ENCODE measurements at regions not wholly inside any gene's neighbourhood (a gene's known extent, or its start where the extent isn't known, plus 50 kb on each side); places are given as distances from the start of the nearest gene placed in this dataset.

DNA sequence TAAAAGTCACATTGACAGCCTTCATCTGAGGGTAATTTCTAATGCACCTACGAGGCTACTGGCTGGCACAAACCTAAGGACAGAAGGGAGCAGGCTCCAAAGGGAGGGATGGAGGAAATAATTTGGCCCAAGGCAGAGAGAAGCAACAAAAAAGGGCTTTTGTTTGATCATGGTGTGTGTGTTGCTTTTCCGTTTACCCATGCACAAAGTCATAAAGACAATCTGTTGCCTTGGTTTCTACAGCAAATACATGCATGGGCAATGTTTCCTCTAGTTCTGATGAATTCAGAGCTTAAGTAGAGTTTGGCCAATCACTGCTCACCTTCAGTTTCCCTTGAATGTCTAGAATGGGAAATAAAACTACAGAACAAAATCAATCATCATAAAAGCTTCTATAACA is 262.5 kb upstream of the CAND1 start:
- Histone ChIP-seq H3K9me3 (no peaks in the 10 kb centered on the region), H3K36me3 (no peaks in the 10 kb centered on the region), H3K27me3 (no peaks in the 10 kb centered on the region), H3K27ac (no peak overlapping the region), H3K4me1 (peaks cover 0 to 1% (median 0%) of the 10 kb centered on the region in 4 donors), H3K4me3 (no peak overlapping the region)
- intact Hi-C loops (cut with DNase I; ENCODE audit: low total_unique reads), result no loop called here
- no peak for DNase-seq
- TF ChIP-seq POLR2AphosphoS5 (IDR thresholded peaks at IDR 0.05), result no peak
- no peak for TF ChIP-seq EP300 (IDR thresholded peaks at IDR 0.05)
- WGBS, 5 donors, result 58 to 76% (median 67%) methylated on average over 2 of the region's 2 CpGs

GRCh38 chr12:67014642-67015041 is 254.5 kb upstream of the CAND1 start:
- no peak overlapping the region for H3K27ac ChIP-seq
- peaks cover 0 to 7% (median 3%) of the 10 kb centered on the region in 4 donors for H3K4me1 ChIP-seq
- 79 to 91% (median 85%) methylated on average over 1 of the region's 1 CpG for WGBS, 5 donors
- no peaks in the 10 kb centered on the region for H3K27me3 ChIP-seq
- DNase-seq, result no peak
- no peak for TF ChIP-seq EP300 (IDR thresholded peaks at IDR 0.05)
- TF ChIP-seq, protein P1, sequence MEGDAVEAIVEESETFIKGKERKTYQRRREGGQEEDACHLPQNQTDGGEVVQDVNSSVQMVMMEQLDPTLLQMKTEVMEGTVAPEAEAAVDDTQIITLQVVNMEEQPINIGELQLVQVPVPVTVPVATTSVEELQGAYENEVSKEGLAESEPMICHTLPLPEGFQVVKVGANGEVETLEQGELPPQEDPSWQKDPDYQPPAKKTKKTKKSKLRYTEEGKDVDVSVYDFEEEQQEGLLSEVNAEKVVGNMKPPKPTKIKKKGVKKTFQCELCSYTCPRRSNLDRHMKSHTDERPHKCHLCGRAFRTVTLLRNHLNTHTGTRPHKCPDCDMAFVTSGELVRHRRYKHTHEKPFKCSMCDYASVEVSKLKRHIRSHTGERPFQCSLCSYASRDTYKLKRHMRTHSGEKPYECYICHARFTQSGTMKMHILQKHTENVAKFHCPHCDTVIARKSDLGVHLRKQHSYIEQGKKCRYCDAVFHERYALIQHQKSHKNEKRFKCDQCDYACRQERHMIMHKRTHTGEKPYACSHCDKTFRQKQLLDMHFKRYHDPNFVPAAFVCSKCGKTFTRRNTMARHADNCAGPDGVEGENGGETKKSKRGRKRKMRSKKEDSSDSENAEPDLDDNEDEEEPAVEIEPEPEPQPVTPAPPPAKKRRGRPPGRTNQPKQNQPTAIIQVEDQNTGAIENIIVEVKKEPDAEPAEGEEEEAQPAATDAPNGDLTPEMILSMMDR (IDR thresholded peaks at IDR 0.05), result no peak
- no peak for TF ChIP-seq POLR2AphosphoS5 (IDR thresholded peaks at IDR 0.05)
- no peak for TF ChIP-seq POLR2A (IDR thresholded peaks at IDR 0.05)
- no peak overlapping the region for H3K4me3 ChIP-seq
- no peaks in the 10 kb centered on the region for H3K9me3 ChIP-seq
- intact Hi-C loops (cut with DNase I; ENCODE audit: low total_unique reads), result no loop called here
- no peaks in the 10 kb centered on the region for H3K36me3 ChIP-seq

GRCh38 chr12:67018105-67018504 is 251.1 kb upstream of the CAND1 start:
- TF ChIP-seq EP300 (IDR thresholded peaks at IDR 0.05), result no peak
- TF ChIP-seq, protein P1 (IDR thresholded peaks at IDR 0.05), result no peak
- no peak for TF ChIP-seq POLR2AphosphoS5 (IDR thresholded peaks at IDR 0.05)
- no peak for TF ChIP-seq POLR2A (IDR thresholded peaks at IDR 0.05)
- no peaks in the 10 kb centered on the region for H3K27me3 ChIP-seq
- no peaks in the 10 kb centered on the region for H3K9me3 ChIP-seq
- no peak overlapping the region for H3K4me3 ChIP-seq
- intact Hi-C loops (cut with DNase I; ENCODE audit: low total_unique reads), result no loop called here
- H3K36me3 ChIP-seq, result no peaks in the 10 kb centered on the region
- DNase-seq, result no peak
- WGBS, 5 donors, result 91 to 96% (median 96%) methylated on average over 5 of the region's 5 CpGs
- H3K4me1 ChIP-seq, result peaks cover 0 to 7% (median 3%) of the 10 kb centered on the region in 4 donors
- H3K27ac ChIP-seq, result no peak overlapping the region

DNA sequence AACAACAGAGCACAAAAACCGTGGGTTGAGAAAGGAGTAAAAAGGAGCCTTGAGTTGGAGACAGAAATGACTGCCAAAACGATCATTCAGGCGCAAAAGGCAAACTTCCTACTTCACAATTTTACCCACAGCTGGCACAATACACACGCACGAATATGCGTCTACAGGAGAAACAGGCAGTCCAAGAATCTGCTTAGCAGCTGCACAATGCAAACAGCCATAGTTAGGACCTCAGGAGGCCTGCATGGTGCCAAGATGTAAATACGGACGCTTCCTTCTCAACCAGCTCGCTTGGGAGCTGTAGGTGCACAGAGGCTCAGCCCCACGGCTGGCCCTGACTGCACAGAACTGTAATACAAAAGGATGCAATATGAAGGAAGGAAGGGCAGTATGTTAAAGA is 250.1 kb upstream of the CAND1 start:
- TF ChIP-seq EP300 (IDR thresholded peaks at IDR 0.05), result no peak
- TF ChIP-seq, protein P1 (IDR thresholded peaks at IDR 0.05), result no peak
- no peak for TF ChIP-seq POLR2AphosphoS5 (IDR thresholded peaks at IDR 0.05)
- no peak for TF ChIP-seq POLR2A (IDR thresholded peaks at IDR 0.05)
- 34 to 44% (median 43%) methylated on average over 10 of the region's 10 CpGs for WGBS, 5 donors
- H3K27ac ChIP-seq, result no peak overlapping the region

GRCh38 chr12:67025543-67026114 is 243.5 kb upstream of the CAND1 start:
- TF ChIP-seq, protein P1 (IDR thresholded peaks at IDR 0.05), result peak in 4 of 7 experiments; percentile 24 to 70 (median 54)
- TF ChIP-seq POLR2AphosphoS5 (IDR thresholded peaks at IDR 0.05) (no peak), EP300 (IDR thresholded peaks at IDR 0.05) (no peak), POLR2A (IDR thresholded peaks at IDR 0.05) (no peak)
- Histone ChIP-seq H3K27me3 (no peaks in the 10 kb centered on the region), H3K27ac (no peak overlapping the region), H3K4me1 (no peaks in the 10 kb centered on the region), H3K4me3 (no peak overlapping the region), H3K36me3 (no peaks in the 10 kb centered on the region), H3K9me3 (no peaks in the 10 kb centered on the region)
- WGBS, 5 donors, result 30 to 40% (median 34%) methylated on average over 7 of the region's 7 CpGs
- intact Hi-C loops (cut with DNase I; ENCODE audit: low total_unique reads), result no loop called here
- peak; percentile 35 to 53 for DNase-seq

More for the DNA sequence above, 250.1 kb upstream of the CAND1 start:
- intact Hi-C loops (cut with DNase I; ENCODE audit: low total_unique reads), result no loop called here
- H3K4me1 ChIP-seq, result peaks cover 0 to 7% (median 3%) of the 10 kb centered on the region in 4 donors
- peak in 1 of 2 donors; percentile 35 for DNase-seq
- no peaks in the 10 kb centered on the region for H3K9me3 ChIP-seq
- no peak overlapping the region for H3K4me3 ChIP-seq
- no peaks in the 10 kb centered on the region for H3K36me3 ChIP-seq
- no peaks in the 10 kb centered on the region for H3K27me3 ChIP-seq

Data from stomach (tissue), 8 donors.